K562 (cell line): ENCODE measurements at regions not wholly inside any gene's neighbourhood (a gene's known extent, or its start where the extent isn't known, plus 50 kb on each side); places are given as distances from the start of the nearest gene placed in this dataset.

Experiments
- ATAC-seq: fragments of 200-7000 bp; cut with Tn5 transposase; 3 replicates; pipeline ENCODE4 v1.9.1; 2020; ENCODE audit warnings: moderate library complexity
- BruUV-seq: library from RNA; stranded (reverse); fragments of 400-500 nt; replicated peaks from 2 replicates; lab custom pipeline; 2021; lab: Mats Ljungman, UMichigan
- CTCF ChIA-PET: fragments of 300-600 bp; formaldehyde crosslinking; extraction: SDS; loops from one replicate; lab custom pipeline; 2021; ENCODE audit warnings: low intra/inter-chr PET ratio; lab: Yijun Ruan, JAX
- POLR2A ChIA-PET: fragments of 300-600, 350-650 bp; sonication (Branson Sonifier 250); formaldehyde crosslinking; extraction: SDS; loops from one replicate; lab custom pipeline; 2021; ENCODE audit warnings: antibody characterized with exemption, inconsistent platforms; lab: Yijun Ruan, JAX
- DNase-seq, 4 experiments: peaks; one replicate each; pipeline versions ENCODE4 v3.0.0 to v3.0.0-alpha.2; 2011 to 2018; ENCODE audit warnings: low spot score in 3 of 4, mixed read lengths in 3 of 4; ENCODE audit errors: extremely low read depth in 1 of 4
- FAIRE-seq: peaks from 2 replicates; lab custom pipeline; 2011; peaks lifted over from hg19 to GRCh38; lab: Jason Lieb, UNC
- H2AFZ ChIP-seq: 2 replicates; pipeline ENCODE4 v1.6.0; 2011; ENCODE audit warnings: low read depth, low read length, control low read depth, inconsistent platforms
- H3K27ac ChIP-seq: fragments of 200-600 bp; 3 replicates; pipeline ENCODE4 v1.8.0; 2011; ENCODE audit warnings: low read depth, mild to moderate bottlenecking, control low read depth, inconsistent platforms, low read length, moderate library complexity, mixed read lengths; ENCODE audit errors: extremely low read depth
- H3K27me3 ChIP-seq, 2 experiments: fragments of 300-600 bp in 1 of 2; 2 replicates in 1 of 2; 3 replicates in 1 of 2; pipeline versions ENCODE4 v1.6.0 to v1.8.0; 2011; ENCODE audit warnings: inconsistent platforms in 2 of 2, low read length in 2 of 2, mild to moderate bottlenecking in 1 of 2, mixed read lengths in 1 of 2, moderate library complexity in 1 of 2; ENCODE audit not compliant: control insufficient read depth in 2 of 2, insufficient read depth in 2 of 2
- H3K36me3 ChIP-seq: fragments of 300-600 bp; 3 replicates; pipeline ENCODE4 v1.8.0; 2011; ENCODE audit warnings: mild to moderate bottlenecking, low read length, inconsistent platforms; ENCODE audit not compliant: control insufficient read depth, insufficient read depth
- H3K4me1 ChIP-seq, 2 experiments: fragments of 200-600 bp in 1 of 2; replicated peaks in 1 of 2; 2 replicates in 1 of 2; 3 replicates in 1 of 2; pipeline versions ENCODE4 v1.5.1 to v1.8.0; 2011; ENCODE audit warnings: inconsistent platforms in 2 of 2, low read length in 2 of 2, mild to moderate bottlenecking in 1 of 2, mixed read lengths in 1 of 2, moderate library complexity in 1 of 2; ENCODE audit not compliant: control insufficient read depth in 2 of 2, insufficient read depth in 2 of 2
- H3K4me2 ChIP-seq: 2 replicates; pipeline ENCODE4 v1.6.1; 2011; ENCODE audit warnings: low read length, control low read depth, inconsistent platforms, mixed read lengths; ENCODE audit not compliant: insufficient read depth
- H3K4me3 ChIP-seq: fragments of 200-600 bp; sonication (generic), shearing (Covaris generic); 2 replicates; pipeline ENCODE4 v1.5.1; 2016; ENCODE audit warnings: control low read depth, inconsistent platforms
- H3K79me2 ChIP-seq: fragments of 200-600 bp; 3 replicates; pipeline ENCODE4 v1.8.0; 2011; ENCODE audit warnings: low read length, inconsistent platforms; ENCODE audit not compliant: control insufficient read depth, insufficient read depth
- H3K9ac ChIP-seq, 2 experiments: 2 replicates each; pipeline versions ENCODE4 v1.6.0 to v1.6.1; 2011; ENCODE audit warnings: low read depth in 2 of 2, low read length in 2 of 2, control low read depth in 1 of 2, inconsistent platforms in 1 of 2, mild to moderate bottlenecking in 1 of 2, mixed read lengths in 1 of 2; ENCODE audit not compliant: insufficient read depth in 1 of 2
- H3K9me1 ChIP-seq: one replicate; pipeline ENCODE4 v1.6.0; 2011; ENCODE audit warnings: inconsistent platforms, mild to moderate bottlenecking, low read length, moderate library complexity; ENCODE audit not compliant: control insufficient read depth, insufficient read depth
- H3K9me3 ChIP-seq: replicated peaks from 2 replicates; pipeline ENCODE4 v1.5.1; 2011; ENCODE audit warnings: low read depth, low read length, inconsistent platforms; ENCODE audit not compliant: control insufficient read depth, insufficient read depth
- H4K20me1 ChIP-seq: replicated peaks from 2 replicates; pipeline ENCODE4 v1.6.1; 2011; ENCODE audit warnings: low read length, inconsistent platforms, mixed read lengths; ENCODE audit not compliant: control insufficient read depth, insufficient read depth
- CHD7 ChIP-seq: fragments of 200-600 bp; sonication (generic); IDR thresholded peaks from one replicate; pipeline ENCODE4 v1.6.1; 2012; ENCODE audit warnings: mild to moderate bottlenecking, low read depth, low read length, inconsistent platforms
- FOXA3 ChIP-seq, 2 experiments: fragments of 450-650 bp in 1 of 2; sonication (generic) in 1 of 2; formaldehyde crosslinking; IDR thresholded peaks in 1 of 2; conservative IDR thresholded peaks in 1 of 2; 2 replicates each; pipeline versions ENCODE4 v1.4.0 to v1.8.0; 2020 to 2022; ENCODE audit warnings: mild to moderate bottlenecking in 2 of 2, missing genetic modification reagents in 1 of 2
- GTF2F1 ChIP-seq: IDR thresholded peaks from 2 replicates; pipeline ENCODE4 v1.6.1; 2011; ENCODE audit warnings: low read depth, low read length, improper control_type of control experiment
- HNRNPUL1 ChIP-seq: fragments of 200-400 bp; formaldehyde crosslinking; IDR thresholded peaks from 2 replicates; pipeline ENCODE4 v1.6.1; 2017; ENCODE audit warnings: low read length
- KAT8 ChIP-seq: fragments of 450-650 bp; IDR thresholded peaks from 2 replicates; pipeline ENCODE4 v1.6.1; 2016; ENCODE audit warnings: low read depth, mild to moderate bottlenecking
- KLF1 ChIP-seq: fragments of 450-650 bp; IDR thresholded peaks from 2 replicates; pipeline ENCODE4 v1.6.1; 2016; ENCODE audit warnings: missing genetic modification characterization, missing compliant biosample characterization
- RHOXF2B ChIP-seq: fragments of 250-450 bp; sonication (Bioruptor Pico); conservative IDR thresholded peaks from 2 replicates; pipeline ENCODE4 v1.5.1; 2021
- WGBS: fragments of 100-300 bp; shearing (Covaris generic); methylation state at CpG from one replicate; pipeline ENCODE4 v1.1.6; 2016; ENCODE audit warnings: low coverage, mixed read lengths; ENCODE audit not compliant: insufficient coverage; ENCODE audit errors: missing lambda C conversion rate; 5-methylcytosine and 5-hydroxymethylcytosine counted together
- in situ Hi-C: fragments of 300-500 bp; cut with MboI; formaldehyde crosslinking; loops from 4 replicates; pipeline ENCODE4 v1.15.0; 2018; ENCODE audit warnings: inconsistent platforms, mixed read lengths
- intact Hi-C: fragments of 100-400 bp; cut with micrococcal nuclease; formaldehyde crosslinking; loops from 2 replicates; pipeline ENCODE4 v1.14.2; 2022
- TF ChIP-seq, protein P1 (sequence below), 2 experiments: IDR thresholded peaks in 1 of 2; conservative IDR thresholded peaks in 1 of 2; 2 replicates each; pipeline ENCODE4 v1.6.1; 2016; ENCODE audit warnings: low read depth in 2 of 2, mild to moderate bottlenecking in 1 of 2, missing compliant biosample characterization in 1 of 2, missing genetic modification characterization in 1 of 2, moderate library complexity in 1 of 2

DNA sequence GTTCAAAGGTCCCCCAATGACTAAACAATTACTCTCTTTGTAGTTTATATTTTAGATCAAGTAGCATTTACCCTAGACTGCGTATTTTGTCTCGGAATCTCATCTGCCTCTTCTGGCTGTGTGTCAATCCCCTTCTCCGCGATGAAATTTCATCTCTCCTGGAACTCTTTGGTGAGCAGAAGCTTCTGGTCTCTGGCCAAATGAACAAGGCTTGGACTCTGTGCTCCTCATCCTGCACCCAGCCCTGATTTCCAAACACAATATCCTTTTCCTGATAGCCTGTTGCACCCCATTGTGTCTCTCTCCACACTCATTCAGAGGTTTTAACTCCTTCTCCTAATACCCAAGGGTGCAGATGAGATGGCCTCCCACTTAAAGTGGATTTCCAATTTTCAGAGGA is 609.4 kb upstream of the CDH5 start:
- ChIA-PET POLR2A (interaction anchor here (0.7 to 1.4 kb wide), 2 partner anchors 13 to 917 kb away, joined by 3 read pairs; no protein-coding TSS in a partner anchor), CTCF (no interaction called here)
- in situ Hi-C loops (no loop called here), intact Hi-C loops (no loop called here)
- Histone ChIP-seq H3K4me1 (no peaks in the 10 kb centered on the region), H3K27ac (no peak overlapping the region), H2AFZ (no peak overlapping the region), H3K9ac (no peak overlapping the region), H3K4me2 (no peak overlapping the region), H3K27me3 (no peaks in the 10 kb centered on the region), H3K9me3 (no peaks in the 10 kb centered on the region), H3K79me2 (no peaks in the 10 kb centered on the region), H4K20me1 (no peaks in the 10 kb centered on the region), H3K36me3 (no peaks in the 10 kb centered on the region), H3K9me1 (no peaks in the 10 kb centered on the region), H3K4me3 (no peak overlapping the region)
- no peak for DNase-seq
- WGBS: 45% methylated on average over 4 of the region's 4 CpGs
- no peak for FAIRE-seq
- BruUV-seq: no TSS peak
- no peak for ATAC-seq
- TF ChIP-seq HNRNPUL1 (no peak), RHOXF2B (CRISPR knock-in tag) (no peak), CHD7 (no peak), FOXA3 (CRISPR knock-in tag; conservative IDR thresholded peaks at IDR 0.05 in 1 of 2, IDR thresholded peaks at IDR 0.05 in 1 of 2) (no peak), KAT8 (no peak), GTF2F1 (no peak), KLF1 (tag) (no peak)
- TF ChIP-seq, protein P1, sequence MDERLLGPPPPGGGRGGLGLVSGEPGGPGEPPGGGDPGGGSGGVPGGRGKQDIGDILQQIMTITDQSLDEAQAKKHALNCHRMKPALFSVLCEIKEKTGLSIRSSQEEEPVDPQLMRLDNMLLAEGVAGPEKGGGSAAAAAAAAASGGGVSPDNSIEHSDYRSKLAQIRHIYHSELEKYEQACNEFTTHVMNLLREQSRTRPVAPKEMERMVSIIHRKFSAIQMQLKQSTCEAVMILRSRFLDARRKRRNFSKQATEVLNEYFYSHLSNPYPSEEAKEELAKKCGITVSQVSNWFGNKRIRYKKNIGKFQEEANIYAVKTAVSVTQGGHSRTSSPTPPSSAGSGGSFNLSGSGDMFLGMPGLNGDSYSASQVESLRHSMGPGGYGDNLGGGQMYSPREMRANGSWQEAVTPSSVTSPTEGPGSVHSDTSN (CRISPR knock-in tag; IDR thresholded peaks at IDR 0.05; ENCODE audit: low read depth): no peak
- TF ChIP-seq, protein P1 (tag; conservative IDR thresholded peaks at IDR 0.05; ENCODE audit: low read depth): no peak
